Panc1 (cell line): ENCODE measurements at regions not wholly inside any gene's neighbourhood (a gene's known extent, or its start where the extent isn't known, plus 50 kb on each side); places are given as distances from the start of the nearest gene placed in this dataset.

ENCODE experiments used
- ATAC-seq: fragments of 200-7000 bp; cut with Tn5 transposase; 2 replicates; pipeline ENCODE4 v1.9.1; 2020; ENCODE audit warnings: mild to moderate bottlenecking, moderate library complexity
- BruUV-seq: library from RNA; stranded (reverse); fragments of 400-500 nt; replicated peaks from 2 replicates; lab custom pipeline; 2021; lab: Mats Ljungman, UMichigan
- CTCF ChIA-PET: fragments of 300-600 bp; sonication (Branson Sonifier 250); formaldehyde crosslinking; loops from one replicate; lab custom pipeline; 2022; ENCODE audit warnings: antibody characterized with exemption; lab: Charles Lee
- POLR2A ChIA-PET: fragments of 300-600 bp; sonication (Branson Sonifier 250); formaldehyde crosslinking; loops from one replicate; lab custom pipeline; 2022; ENCODE audit warnings: antibody characterized with exemption; lab: Charles Lee
- DNase-seq: peaks from one replicate; pipeline ENCODE4 v3.0.0-alpha.2; 2010; ENCODE audit warnings: low read depth, low spot score
- H3K27ac ChIP-seq: 2 replicates; pipeline ENCODE4 v1.5.1; 2011; ENCODE audit warnings: mild to moderate bottlenecking, low read length, inconsistent platforms
- H3K27me3 ChIP-seq: fragments of 200-500 bp; sonication (Bioruptor generic); 2 replicates; pipeline ENCODE4 v1.6.0; 2014; ENCODE audit warnings: low read length, inconsistent platforms; ENCODE audit not compliant: control insufficient read depth, insufficient read depth
- H3K36me3 ChIP-seq: fragments of 200-500 bp; sonication (Bioruptor generic); 2 replicates; pipeline ENCODE4 v1.5.1; 2014; ENCODE audit warnings: inconsistent platforms, mild to moderate bottlenecking, low read length, moderate library complexity; ENCODE audit not compliant: control insufficient read depth, insufficient read depth
- H3K4me1 ChIP-seq: 2 replicates; pipeline ENCODE4 v1.5.1; 2011; ENCODE audit warnings: inconsistent platforms, mild to moderate bottlenecking, low read length, moderate library complexity; ENCODE audit not compliant: control insufficient read depth, insufficient read depth
- H3K4me3 ChIP-seq, 2 experiments: 2 replicates each; pipeline ENCODE4 v1.5.1; 2011 to 2012; ENCODE audit warnings: low read depth in 2 of 2, low read length in 2 of 2, mild to moderate bottlenecking in 2 of 2, inconsistent platforms in 1 of 2, moderate library complexity in 1 of 2
- H3K9me3 ChIP-seq: fragments of 200-500 bp; sonication (Bioruptor generic); 2 replicates; pipeline ENCODE4 v1.5.1; 2014; ENCODE audit warnings: low read depth, mild to moderate bottlenecking, inconsistent platforms, low read length, moderate library complexity; ENCODE audit not compliant: control insufficient read depth, insufficient read depth
- POLR2AphosphoS5 ChIP-seq: IDR thresholded peaks from 2 replicates; pipeline ENCODE4 v1.6.1; 2012; ENCODE audit warnings: mild to moderate bottlenecking, low read depth, low read length, moderate library complexity
- SIN3A ChIP-seq: IDR thresholded peaks from 2 replicates; pipeline ENCODE4 v1.6.1; 2012; ENCODE audit warnings: low read depth, mild to moderate bottlenecking, low read length, moderate library complexity, borderline replicate concordance; ENCODE audit not compliant: insufficient read depth
- TCF7L2 ChIP-seq: IDR thresholded peaks from 2 replicates; pipeline ENCODE4 v1.6.1; 2011; ENCODE audit warnings: mild to moderate bottlenecking, low read depth, low read length, inconsistent platforms
- in situ Hi-C: cut with HindIII; loops from 2 replicates; pipeline ENCODE4 v1.10.0; 2016; ENCODE audit warnings: low sequenced_read_pairs, low pct_unique_long_range_greater_than_20kb
- intact Hi-C: fragments of 100-400 bp; cut with micrococcal nuclease; formaldehyde crosslinking; loops from one replicate; pipeline ENCODE4 v1.10.0; 2022; ENCODE audit not compliant: unreplicated experiment
- TF ChIP-seq, protein P1 (sequence below): fragments of 450-650 bp; IDR thresholded peaks from 2 replicates; pipeline ENCODE4 v1.5.1; 2017; ENCODE audit warnings: mild to moderate bottlenecking
- TF ChIP-seq, protein P2 (sequence below), 2 experiments: IDR thresholded peaks; 2 replicates each; pipeline ENCODE4 v1.6.1; 2011 to 2012; ENCODE audit warnings: low read depth in 2 of 2, control low read depth in 1 of 2, low read length in 1 of 2, mild to moderate bottlenecking in 1 of 2, moderate library complexity in 1 of 2; ENCODE audit not compliant: insufficient read depth in 1 of 2

DNA sequence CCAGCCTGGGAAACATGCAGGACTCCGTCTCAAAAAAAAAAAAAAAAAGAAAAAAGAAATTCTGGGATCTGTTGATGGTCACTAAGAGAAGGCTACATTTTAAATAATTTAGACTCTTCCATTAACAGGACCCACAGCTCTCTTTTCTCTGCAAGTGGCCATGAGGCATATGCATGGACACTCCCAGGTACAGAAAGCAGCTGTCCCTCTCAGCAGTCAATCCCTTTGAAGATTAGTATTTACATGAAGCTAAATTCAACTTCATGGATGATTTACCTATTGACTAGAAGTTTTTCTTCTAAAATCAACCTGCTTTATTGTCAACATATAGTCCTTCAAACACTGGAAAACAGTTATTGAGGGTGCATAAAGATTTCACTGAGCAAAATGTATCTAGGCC is 139.9 kb downstream of the CPEB2 start:
- no peaks in the 10 kb centered on the region for H3K4me1 ChIP-seq
- H3K9me3 ChIP-seq, result no peaks in the 10 kb centered on the region
- ChIA-PET POLR2A (no interaction called here), CTCF (interaction anchor here (0.7 kb wide), 2 partner anchors 1460 to 1971 kb away, joined by 6 to 8 read pairs; no protein-coding TSS in a partner anchor)
- DNase-seq, result no peak
- no TSS peak for BruUV-seq
- intact Hi-C loops, result no loop called here
- H3K27ac ChIP-seq, result no peak overlapping the region
- no peaks in the 10 kb centered on the region for H3K36me3 ChIP-seq
- H3K27me3 ChIP-seq, result no peaks in the 10 kb centered on the region
- TF ChIP-seq, protein P1, sequence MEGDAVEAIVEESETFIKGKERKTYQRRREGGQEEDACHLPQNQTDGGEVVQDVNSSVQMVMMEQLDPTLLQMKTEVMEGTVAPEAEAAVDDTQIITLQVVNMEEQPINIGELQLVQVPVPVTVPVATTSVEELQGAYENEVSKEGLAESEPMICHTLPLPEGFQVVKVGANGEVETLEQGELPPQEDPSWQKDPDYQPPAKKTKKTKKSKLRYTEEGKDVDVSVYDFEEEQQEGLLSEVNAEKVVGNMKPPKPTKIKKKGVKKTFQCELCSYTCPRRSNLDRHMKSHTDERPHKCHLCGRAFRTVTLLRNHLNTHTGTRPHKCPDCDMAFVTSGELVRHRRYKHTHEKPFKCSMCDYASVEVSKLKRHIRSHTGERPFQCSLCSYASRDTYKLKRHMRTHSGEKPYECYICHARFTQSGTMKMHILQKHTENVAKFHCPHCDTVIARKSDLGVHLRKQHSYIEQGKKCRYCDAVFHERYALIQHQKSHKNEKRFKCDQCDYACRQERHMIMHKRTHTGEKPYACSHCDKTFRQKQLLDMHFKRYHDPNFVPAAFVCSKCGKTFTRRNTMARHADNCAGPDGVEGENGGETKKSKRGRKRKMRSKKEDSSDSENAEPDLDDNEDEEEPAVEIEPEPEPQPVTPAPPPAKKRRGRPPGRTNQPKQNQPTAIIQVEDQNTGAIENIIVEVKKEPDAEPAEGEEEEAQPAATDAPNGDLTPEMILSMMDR, result no peak
- no peak for TF ChIP-seq POLR2AphosphoS5
- TF ChIP-seq SIN3A, result no peak
- TF ChIP-seq, protein P2, sequence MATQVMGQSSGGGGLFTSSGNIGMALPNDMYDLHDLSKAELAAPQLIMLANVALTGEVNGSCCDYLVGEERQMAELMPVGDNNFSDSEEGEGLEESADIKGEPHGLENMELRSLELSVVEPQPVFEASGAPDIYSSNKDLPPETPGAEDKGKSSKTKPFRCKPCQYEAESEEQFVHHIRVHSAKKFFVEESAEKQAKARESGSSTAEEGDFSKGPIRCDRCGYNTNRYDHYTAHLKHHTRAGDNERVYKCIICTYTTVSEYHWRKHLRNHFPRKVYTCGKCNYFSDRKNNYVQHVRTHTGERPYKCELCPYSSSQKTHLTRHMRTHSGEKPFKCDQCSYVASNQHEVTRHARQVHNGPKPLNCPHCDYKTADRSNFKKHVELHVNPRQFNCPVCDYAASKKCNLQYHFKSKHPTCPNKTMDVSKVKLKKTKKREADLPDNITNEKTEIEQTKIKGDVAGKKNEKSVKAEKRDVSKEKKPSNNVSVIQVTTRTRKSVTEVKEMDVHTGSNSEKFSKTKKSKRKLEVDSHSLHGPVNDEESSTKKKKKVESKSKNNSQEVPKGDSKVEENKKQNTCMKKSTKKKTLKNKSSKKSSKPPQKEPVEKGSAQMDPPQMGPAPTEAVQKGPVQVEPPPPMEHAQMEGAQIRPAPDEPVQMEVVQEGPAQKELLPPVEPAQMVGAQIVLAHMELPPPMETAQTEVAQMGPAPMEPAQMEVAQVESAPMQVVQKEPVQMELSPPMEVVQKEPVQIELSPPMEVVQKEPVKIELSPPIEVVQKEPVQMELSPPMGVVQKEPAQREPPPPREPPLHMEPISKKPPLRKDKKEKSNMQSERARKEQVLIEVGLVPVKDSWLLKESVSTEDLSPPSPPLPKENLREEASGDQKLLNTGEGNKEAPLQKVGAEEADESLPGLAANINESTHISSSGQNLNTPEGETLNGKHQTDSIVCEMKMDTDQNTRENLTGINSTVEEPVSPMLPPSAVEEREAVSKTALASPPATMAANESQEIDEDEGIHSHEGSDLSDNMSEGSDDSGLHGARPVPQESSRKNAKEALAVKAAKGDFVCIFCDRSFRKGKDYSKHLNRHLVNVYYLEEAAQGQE (IDR thresholded peaks at IDR 0.05; ENCODE audit: insufficient read depth in 1 of 2, low read depth in 2 of 2, low read length in 1 of 2), result no peak
- TF ChIP-seq TCF7L2, result no peak
- no peak overlapping the region for H3K4me3 ChIP-seq
- no peak for ATAC-seq
- in situ Hi-C loops, result no loop called here

DNA sequence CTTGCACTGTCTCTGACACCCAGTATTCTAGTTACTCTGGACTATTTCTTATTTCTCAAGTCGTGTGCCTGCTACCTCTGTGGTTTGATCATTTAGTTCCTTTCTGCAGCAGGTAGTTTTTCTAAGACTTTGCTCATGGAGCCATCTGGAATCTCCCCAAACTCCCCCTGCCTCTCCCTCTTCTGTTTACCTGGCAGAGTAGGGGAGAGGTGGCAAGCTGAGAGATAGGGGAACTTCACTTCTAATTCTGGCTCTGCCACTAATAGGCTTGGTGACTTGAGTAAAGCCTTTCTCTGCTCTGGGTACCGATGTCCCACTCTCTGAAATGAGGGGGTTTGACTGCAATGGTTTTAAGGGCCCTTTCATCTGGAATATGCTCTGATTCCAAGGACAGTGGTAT is 141.3 kb downstream of the CPEB2 start:
- ChIA-PET POLR2A (no interaction called here), CTCF (no interaction called here)
- Histone ChIP-seq H3K27me3 (no peaks in the 10 kb centered on the region), H3K9me3 (no peaks in the 10 kb centered on the region), H3K36me3 (no peaks in the 10 kb centered on the region), H3K4me1 (no peaks in the 10 kb centered on the region), H3K27ac (no peak overlapping the region), H3K4me3 (no peak overlapping the region)
- no TSS peak for BruUV-seq
- in situ Hi-C loops (no loop called here), intact Hi-C loops (no loop called here)
- TF ChIP-seq, protein P2 (IDR thresholded peaks at IDR 0.05; ENCODE audit: insufficient read depth in 1 of 2, low read depth in 2 of 2, low read length in 1 of 2), result no peak
- TF ChIP-seq POLR2AphosphoS5, result no peak
- no peak for TF ChIP-seq SIN3A
- TF ChIP-seq, protein P1, result no peak
- TF ChIP-seq TCF7L2, result no peak
- DNase-seq (no peak), ATAC-seq (no peak)
